Nephron progenitor cell (in vitro differentiated cells): ENCODE measurements at regions not wholly inside any gene's neighbourhood (a gene's known extent, or its start where the extent isn't known, plus 50 kb on each side); places are given as distances from the start of the nearest gene placed in this dataset.

ENCODE experiments used
- DNase-seq: peaks from one replicate; pipeline ENCODE4 v3.0.0; 2021
- H3K27ac Mint-ChIP-seq: 2 replicates; pipeline ENCODE4 v1.8.0; 2021; ENCODE audit warnings: mild to moderate bottlenecking, moderate library complexity, mixed read lengths
- H3K27me3 Mint-ChIP-seq: 2 replicates; pipeline ENCODE4 v1.8.0; 2021; ENCODE audit warnings: mild to moderate bottlenecking, low read depth, mixed read lengths; ENCODE audit not compliant: poor library complexity
- H3K36me3 Mint-ChIP-seq: 2 replicates; pipeline ENCODE4 v1.8.0; 2021; ENCODE audit warnings: low read depth, mixed read lengths
- H3K4me1 Mint-ChIP-seq: 2 replicates; pipeline ENCODE4 v1.8.0; 2021; ENCODE audit warnings: mixed read lengths
- H3K4me3 Mint-ChIP-seq: 2 replicates; pipeline ENCODE4 v1.8.0; 2021; ENCODE audit warnings: mild to moderate bottlenecking, moderate library complexity, mixed read lengths
- H3K9me3 Mint-ChIP-seq: 2 replicates; pipeline ENCODE4 v1.8.0; 2021; ENCODE audit warnings: mild to moderate bottlenecking, moderate library complexity, mixed read lengths
- CTCF ChIP-seq: fragments of 200-600 bp; sonication (generic); IDR thresholded peaks from 2 replicates; pipeline ENCODE4 v1.5.0; 2021; ENCODE audit warnings: antibody characterized with exemption

- H3K27ac Mint-ChIP-seq, result no peak overlapping the region
- DNase-seq, result no peak
- H3K9me3 Mint-ChIP-seq, result peaks cover 26% of the 10 kb centered on the region
- TF ChIP-seq CTCF, result no peak
- H3K4me3 Mint-ChIP-seq, result no peak overlapping the region
- peaks cover 7% of the 10 kb centered on the region for H3K27me3 Mint-ChIP-seq
- H3K36me3 Mint-ChIP-seq, result peaks cover 19% of the 10 kb centered on the region
- H3K4me1 Mint-ChIP-seq, result peaks cover 32% of the 10 kb centered on the region
Measured at GRCh38 chr6:4403828-4404227, 268.5 kb upstream of the ECI2 start.

- H3K27me3 Mint-ChIP-seq, result peaks cover 7% of the 10 kb centered on the region
- peaks cover 12% of the 10 kb centered on the region for H3K36me3 Mint-ChIP-seq
- no peak overlapping the region for H3K4me3 Mint-ChIP-seq
- no peak overlapping the region for H3K27ac Mint-ChIP-seq
- peaks cover 32% of the 10 kb centered on the region for H3K4me1 Mint-ChIP-seq
- no peak for DNase-seq
- peaks cover 20% of the 10 kb centered on the region for H3K9me3 Mint-ChIP-seq
- no peak for TF ChIP-seq CTCF
Measured at GRCh38 chr6:4403023-4403752, 267.8 kb upstream of the ECI2 start.

- H3K27me3 Mint-ChIP-seq, result peaks cover 7% of the 10 kb centered on the region
- no peak for TF ChIP-seq CTCF
- H3K36me3 Mint-ChIP-seq, result peaks cover 12% of the 10 kb centered on the region
- H3K4me1 Mint-ChIP-seq, result peaks cover 33% of the 10 kb centered on the region
- H3K9me3 Mint-ChIP-seq, result peaks cover 13% of the 10 kb centered on the region
- H3K4me3 Mint-ChIP-seq, result no peak overlapping the region
- no peak for DNase-seq
- H3K27ac Mint-ChIP-seq, result no peak overlapping the region
Measured at GRCh38 chr6:4402477-4402976, 267.2 kb upstream of the ECI2 start.

GRCh38 chr6:4401408-4402368, 266.3 kb upstream of the ECI2 start:
- no peak overlapping the region for H3K4me3 Mint-ChIP-seq
- peaks cover 5% of the 10 kb centered on the region for H3K36me3 Mint-ChIP-seq
- H3K27ac Mint-ChIP-seq, result no peak overlapping the region
- DNase-seq, result no peak
- peaks cover 5% of the 10 kb centered on the region for H3K9me3 Mint-ChIP-seq
- peaks cover 7% of the 10 kb centered on the region for H3K27me3 Mint-ChIP-seq
- H3K4me1 Mint-ChIP-seq, result peaks cover 37% of the 10 kb centered on the region
- no peak for TF ChIP-seq CTCF

GRCh38 chr6:4399656-4400055, 264.3 kb upstream of the ECI2 start:
- no peak overlapping the region for H3K4me3 Mint-ChIP-seq
- H3K9me3 Mint-ChIP-seq, result no peaks in the 10 kb centered on the region
- H3K36me3 Mint-ChIP-seq, result no peaks in the 10 kb centered on the region
- H3K27me3 Mint-ChIP-seq, result peaks cover 7% of the 10 kb centered on the region
- TF ChIP-seq CTCF, result no peak
- no peak overlapping the region for H3K27ac Mint-ChIP-seq
- DNase-seq, result no peak
- peaks cover 37% of the 10 kb centered on the region for H3K4me1 Mint-ChIP-seq
